SK-N-SH treated with all-trans-retinoic acid at 6 μM for 48 hours (cell line): ENCODE measurements at regions not wholly inside any gene's neighbourhood (a gene's known extent, or its start where the extent isn't known, plus 50 kb on each side); places are given as distances from the start of the nearest gene placed in this dataset.

ENCODE experiments used
- ATAC-seq: fragments of 200-7000 bp; cut with Tn5 transposase; 3 replicates; pipeline ENCODE4 v1.9.1; 2020; ENCODE audit warnings: mild to moderate bottlenecking, moderate library complexity
- ARNTL ChIP-seq: fragments of 450-650 bp; formaldehyde crosslinking; IDR thresholded peaks from 2 replicates; pipeline ENCODE4 v1.5.0; 2020; ENCODE audit warnings: low read depth, mild to moderate bottlenecking, moderate library complexity, borderline replicate concordance
- CREB5 ChIP-seq: fragments of 250-450 bp; sonication (Bioruptor Pico); IDR thresholded peaks from 2 replicates; pipeline ENCODE4 v1.5.1; 2020; ENCODE audit warnings: low read depth, mild to moderate bottlenecking, moderate library complexity
- CSDC2 ChIP-seq: fragments of 250-450 bp; sonication (Bioruptor Pico); IDR thresholded peaks from 2 replicates; pipeline ENCODE4 v1.5.0; 2020; ENCODE audit warnings: mild to moderate bottlenecking, moderate library complexity
- CSRNP3 ChIP-seq: fragments of 250-450 bp; sonication (Bioruptor Pico); IDR thresholded peaks from 2 replicates; pipeline ENCODE4 v1.5.1; 2021; ENCODE audit warnings: mild to moderate bottlenecking, moderate library complexity
- ESRRG ChIP-seq: fragments of 250-450 bp; sonication (Bioruptor Pico); IDR thresholded peaks from 2 replicates; pipeline ENCODE4 v1.6.1; 2021; ENCODE audit warnings: mild to moderate bottlenecking
- GLIS3 ChIP-seq: fragments of 250-450 bp; sonication (Bioruptor Pico); IDR thresholded peaks from 2 replicates; pipeline ENCODE4 v1.5.0; 2020; ENCODE audit warnings: mild to moderate bottlenecking, moderate library complexity
- ISL1 ChIP-seq: fragments of 250-450 bp; sonication (Bioruptor Pico); IDR thresholded peaks from 2 replicates; pipeline ENCODE4 v2.1.2; 2022; ENCODE audit warnings: mild to moderate bottlenecking, moderate library complexity
- OSR1 ChIP-seq: fragments of 250-450 bp; sonication (Bioruptor Pico); IDR thresholded peaks from 2 replicates; pipeline ENCODE4 v1.8.0; 2022; ENCODE audit warnings: moderate library complexity, mild to moderate bottlenecking, inconsistent platforms
- PATZ1 ChIP-seq: fragments of 250-450 bp; sonication (Bioruptor Pico); IDR thresholded peaks from 2 replicates; pipeline ENCODE4 v1.8.0; 2020; ENCODE audit warnings: mild to moderate bottlenecking, moderate library complexity, borderline replicate concordance
- PPARA ChIP-seq: fragments of 250-450 bp; sonication (Bioruptor Pico); IDR thresholded peaks from 2 replicates; pipeline ENCODE4 v1.5.0; 2020; ENCODE audit warnings: mild to moderate bottlenecking, borderline replicate concordance
- RARB ChIP-seq: fragments of 250-450 bp; sonication (Bioruptor Pico); IDR thresholded peaks from 2 replicates; pipeline ENCODE4 v1.8.0; 2021; ENCODE audit warnings: mild to moderate bottlenecking, moderate library complexity
- SNAI2 ChIP-seq: fragments of 250-450 bp; sonication (Bioruptor Pico); IDR thresholded peaks from 2 replicates; pipeline ENCODE4 v1.5.0; 2020; ENCODE audit warnings: mild to moderate bottlenecking, moderate library complexity
- TOX ChIP-seq: fragments of 250-450 bp; sonication (Bioruptor Pico); IDR thresholded peaks from 2 replicates; pipeline ENCODE4 v1.8.0; 2021; ENCODE audit warnings: mild to moderate bottlenecking, moderate library complexity, borderline replicate concordance
- TSHZ2 ChIP-seq: fragments of 250-450 bp; sonication (Bioruptor Pico); IDR thresholded peaks from 2 replicates; pipeline ENCODE4 v1.5.0; 2020; ENCODE audit warnings: mild to moderate bottlenecking, moderate library complexity
- ZC3H10 ChIP-seq: fragments of 250-450 bp; sonication (Bioruptor Pico); IDR thresholded peaks from 2 replicates; pipeline ENCODE4 v1.5.1; 2021; ENCODE audit warnings: mild to moderate bottlenecking, moderate library complexity
- ZFP3 ChIP-seq: fragments of 250-450 bp; sonication (Bioruptor Pico); IDR thresholded peaks from 2 replicates; pipeline ENCODE4 v1.5.0; 2020; ENCODE audit warnings: mild to moderate bottlenecking, moderate library complexity
- ZFP30 ChIP-seq: fragments of 450-650 bp; formaldehyde crosslinking; IDR thresholded peaks from 2 replicates; pipeline ENCODE4 v1.5.0; 2022; ENCODE audit warnings: mild to moderate bottlenecking, moderate library complexity
- ZNF565 ChIP-seq: fragments of 450-650 bp; formaldehyde crosslinking; conservative IDR thresholded peaks from 2 replicates; pipeline ENCODE4 v1.5.0; 2020; ENCODE audit warnings: low read depth, mild to moderate bottlenecking, moderate library complexity
- ZNF70 ChIP-seq: fragments of 450-650 bp; formaldehyde crosslinking; IDR thresholded peaks from 2 replicates; pipeline ENCODE4 v1.5.0; 2020; ENCODE audit warnings: mild to moderate bottlenecking, moderate library complexity
- ZNF8 ChIP-seq: fragments of 450-650 bp; formaldehyde crosslinking; IDR thresholded peaks from 2 replicates; pipeline ENCODE4 v1.5.0; 2020; ENCODE audit warnings: mild to moderate bottlenecking, moderate library complexity
- TF ChIP-seq, protein P1 (sequence below): fragments of 250-450 bp; sonication (Bioruptor Pico); IDR thresholded peaks from 2 replicates; pipeline ENCODE4 v1.8.0; 2021; ENCODE audit warnings: low read depth, mild to moderate bottlenecking, moderate library complexity, borderline replicate concordance

GRCh38 chr10:130531312-130531711, 395.1 kb downstream of the GLRX3 start (continued):
- TF ChIP-seq, protein P1, sequence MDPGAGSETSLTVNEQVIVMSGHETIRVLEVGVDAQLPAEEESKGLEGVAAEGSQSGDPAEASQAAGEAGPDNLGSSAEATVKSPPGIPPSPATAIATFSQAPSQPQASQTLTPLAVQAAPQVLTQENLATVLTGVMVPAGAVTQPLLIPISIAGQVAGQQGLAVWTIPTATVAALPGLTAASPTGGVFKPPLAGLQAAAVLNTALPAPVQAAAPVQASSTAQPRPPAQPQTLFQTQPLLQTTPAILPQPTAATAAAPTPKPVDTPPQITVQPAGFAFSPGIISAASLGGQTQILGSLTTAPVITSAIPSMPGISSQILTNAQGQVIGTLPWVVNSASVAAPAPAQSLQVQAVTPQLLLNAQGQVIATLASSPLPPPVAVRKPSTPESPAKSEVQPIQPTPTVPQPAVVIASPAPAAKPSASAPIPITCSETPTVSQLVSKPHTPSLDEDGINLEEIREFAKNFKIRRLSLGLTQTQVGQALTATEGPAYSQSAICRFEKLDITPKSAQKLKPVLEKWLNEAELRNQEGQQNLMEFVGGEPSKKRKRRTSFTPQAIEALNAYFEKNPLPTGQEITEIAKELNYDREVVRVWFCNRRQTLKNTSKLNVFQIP (CRISPR knock-in tag): no peak

DNA sequence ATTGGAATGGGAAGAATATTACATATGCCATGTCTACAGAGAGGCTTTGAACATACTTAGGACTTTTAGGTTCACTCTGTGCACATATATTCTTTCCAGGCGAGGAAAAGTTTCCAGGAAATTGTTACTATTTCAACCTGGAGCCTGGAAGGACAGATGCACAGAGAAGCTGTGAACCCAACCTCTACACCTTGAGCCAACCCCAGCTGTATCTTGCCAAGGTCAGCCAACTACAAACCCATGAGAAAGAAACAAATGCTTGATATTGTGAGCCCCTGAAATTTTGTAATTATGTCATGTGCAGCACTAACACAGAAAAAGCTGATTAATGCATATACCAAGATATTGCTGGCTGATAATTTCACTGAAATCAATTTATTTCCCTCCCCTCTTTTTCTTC, 404.9 kb downstream of the GLRX3 start:
- TF ChIP-seq CSDC2 (CRISPR knock-in tag) (no peak), PATZ1 (CRISPR knock-in tag) (no peak), ZFP30 (no peak), OSR1 (CRISPR knock-in tag) (no peak), ESRRG (CRISPR knock-in tag) (no peak), TOX (no peak), ISL1 (CRISPR knock-in tag) (no peak), SNAI2 (CRISPR knock-in tag) (no peak), ZNF8 (CRISPR knock-in tag) (no peak), ARNTL (CRISPR knock-in tag) (no peak), GLIS3 (CRISPR knock-in tag) (no peak), ZNF565 (CRISPR knock-in tag) (no peak), TSHZ2 (CRISPR knock-in tag) (no peak), CSRNP3 (CRISPR knock-in tag) (no peak), ZFP3 (CRISPR knock-in tag) (no peak), RARB (CRISPR knock-in tag) (no peak), ZC3H10 (CRISPR knock-in tag) (no peak)
- TF ChIP-seq, protein P1 (CRISPR knock-in tag): no peak
- TF ChIP-seq, all 23 proteins: peak for 0
- no peak for ATAC-seq

DNA sequence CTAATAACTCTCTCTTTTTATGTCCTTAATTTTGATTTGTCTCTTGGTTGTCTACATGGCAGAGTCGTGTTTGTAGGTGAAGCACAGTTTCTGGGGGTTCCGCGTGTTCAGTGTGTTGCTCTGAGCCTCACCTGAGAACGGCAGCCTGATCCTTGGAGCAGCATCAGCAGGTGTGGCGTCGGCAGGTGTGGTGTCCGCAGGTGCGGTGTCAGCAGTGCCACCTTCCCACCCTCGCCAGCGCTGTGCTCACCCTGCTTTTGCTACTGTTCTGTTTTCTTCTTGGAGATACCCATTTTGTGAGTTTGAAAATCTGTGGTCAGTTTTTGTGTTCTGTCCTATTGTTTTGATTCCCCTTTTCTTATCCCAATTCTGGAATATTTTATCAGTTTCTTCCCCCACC, 406.6 kb downstream of the GLRX3 start:
- ATAC-seq: no peak
- TF ChIP-seq RARB (CRISPR knock-in tag) (no peak), ARNTL (CRISPR knock-in tag) (no peak), ZFP3 (CRISPR knock-in tag) (no peak), ZFP30 (no peak), ISL1 (CRISPR knock-in tag) (no peak), ZC3H10 (CRISPR knock-in tag) (no peak), ZNF8 (CRISPR knock-in tag) (no peak), PPARA (CRISPR knock-in tag) (no peak), ZNF70 (no peak), SNAI2 (CRISPR knock-in tag) (no peak), CSDC2 (CRISPR knock-in tag) (no peak), ZNF565 (CRISPR knock-in tag) (no peak), TSHZ2 (CRISPR knock-in tag) (no peak), OSR1 (CRISPR knock-in tag) (no peak), CREB5 (CRISPR knock-in tag) (no peak), TOX (no peak)
- TF ChIP-seq, protein P1 (CRISPR knock-in tag): no peak
